ENCODE measurements at regions not wholly inside any gene's neighbourhood (a gene's known extent, or its start where the extent isn't known, plus 50 kb on each side); places are given as distances from the start of the nearest gene placed in this dataset.

DNA sequence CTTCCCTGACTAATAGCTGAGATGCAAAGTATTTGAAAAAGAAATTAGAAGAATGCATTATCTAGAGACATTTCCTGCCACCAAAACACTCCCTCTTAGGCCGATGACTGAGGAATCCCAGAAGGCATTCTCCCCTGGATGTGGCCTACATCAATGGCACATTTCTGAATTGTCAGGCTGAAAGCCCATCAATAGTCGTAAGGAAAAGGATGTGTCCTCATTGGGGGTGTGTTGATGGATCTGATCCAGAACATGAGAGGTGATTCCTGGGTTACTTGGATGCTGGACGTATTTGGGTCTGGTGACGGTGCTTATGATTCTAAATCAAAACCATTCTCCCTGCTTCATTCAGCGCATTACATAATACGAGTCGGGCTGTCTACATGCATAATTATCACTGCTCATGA, 216.9 kb upstream of the CDIN1 start:
- H3K4me3 ChIP-seq: no peak overlapping the region
- no peak overlapping the region for H2AFZ ChIP-seq (ENCODE audit: low read depth, low read length)
- H3K79me2 ChIP-seq (ENCODE audit: control insufficient read depth, insufficient read depth, low read length): no peaks in the 10 kb centered on the region
- no peaks in the 10 kb centered on the region for H3K36me3 ChIP-seq (ENCODE audit: control insufficient read depth, insufficient read depth, low read length)
- no peak for DNase-seq (ENCODE audit: extremely low read depth in 1 of 4, low spot score in 3 of 4)
- H4K20me1 ChIP-seq (replicated peaks; ENCODE audit: control insufficient read depth, insufficient read depth, low read length): no peaks in the 10 kb centered on the region
- no peaks in the 10 kb centered on the region for H3K9me3 ChIP-seq (replicated peaks; ENCODE audit: control insufficient read depth, insufficient read depth, low read depth, low read length)
- no peaks in the 10 kb centered on the region for H3K9me1 ChIP-seq (ENCODE audit: control insufficient read depth, insufficient read depth, low read length)
- TF ChIP-seq EGR1 (conservative IDR thresholded peaks at IDR 0.05) (no peak), ILK (tag; IDR thresholded peaks at IDR 0.05; ENCODE audit: borderline replicate concordance, low read depth) (no peak)
- H3K4me1 ChIP-seq (replicated peaks in 1 of 2; ENCODE audit: control insufficient read depth in 2 of 2, insufficient read depth in 2 of 2, low read length in 2 of 2): no peaks in the 10 kb centered on the region
- no peak for ATAC-seq
- CTCF ChIA-PET (ENCODE audit: low intra/inter-chr PET ratio): no interaction called here
- intact Hi-C loops (cut with micrococcal nuclease) (no loop called here), in situ Hi-C loops (cut with MboI) (no loop called here)
- no peak overlapping the region for H3K4me2 ChIP-seq (ENCODE audit: insufficient read depth, low read length)
- no peaks in the 10 kb centered on the region for H3K27me3 ChIP-seq (ENCODE audit: control insufficient read depth in 2 of 2, insufficient read depth in 2 of 2, low read length in 2 of 2)
- WGBS (ENCODE audit: insufficient coverage, low coverage, missing lambda C conversion rate): 67% methylated on average over 7 of the region's 7 CpGs
- H3K9ac ChIP-seq (ENCODE audit: insufficient read depth in 1 of 2, low read depth in 2 of 2, low read length in 2 of 2): no peak overlapping the region
- FAIRE-seq: no peak
- no TSS peak for BruUV-seq (replicated peaks)
- POLR2A ChIA-PET: no interaction called here
- no peak overlapping the region for H3K27ac ChIP-seq (ENCODE audit: extremely low read depth, low read depth, low read length)

DNA sequence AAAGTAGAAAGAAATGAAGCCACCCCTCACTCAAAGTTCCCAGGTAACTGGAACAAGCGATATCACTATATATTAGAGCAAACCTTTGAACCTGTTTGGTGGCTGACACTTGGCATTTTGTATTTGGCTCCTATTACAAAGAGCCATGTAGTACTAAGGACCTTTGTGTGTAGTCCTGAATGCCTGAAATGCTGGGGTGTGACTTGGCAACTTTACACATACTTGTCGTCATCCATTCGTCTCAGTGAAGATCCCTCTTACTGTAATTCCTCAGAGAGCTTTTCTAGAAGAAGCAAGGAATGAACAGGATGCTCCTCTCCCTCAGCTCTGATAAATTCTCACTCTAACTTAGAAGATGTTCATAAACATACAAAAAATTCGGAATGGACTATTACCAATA, 216.1 kb upstream of the CDIN1 start:
- no peak overlapping the region for H3K9ac ChIP-seq (ENCODE audit: insufficient read depth in 1 of 2, low read depth in 2 of 2, low read length in 2 of 2)
- H3K9me3 ChIP-seq (replicated peaks; ENCODE audit: control insufficient read depth, insufficient read depth, low read depth, low read length): no peaks in the 10 kb centered on the region
- H3K79me2 ChIP-seq (ENCODE audit: control insufficient read depth, insufficient read depth, low read length): no peaks in the 10 kb centered on the region
- no peak overlapping the region for H3K27ac ChIP-seq (ENCODE audit: extremely low read depth, low read depth, low read length)
- no TSS peak for BruUV-seq (replicated peaks)
- H3K36me3 ChIP-seq (ENCODE audit: control insufficient read depth, insufficient read depth, low read length): no peaks in the 10 kb centered on the region
- no peak overlapping the region for H3K4me2 ChIP-seq (ENCODE audit: insufficient read depth, low read length)
- no peaks in the 10 kb centered on the region for H3K9me1 ChIP-seq (ENCODE audit: control insufficient read depth, insufficient read depth, low read length)
- TF ChIP-seq ZNF282 (CRISPR knock-in tag; IDR thresholded peaks at IDR 0.05): no peak
- peak; percentile 24; the same call in 1 of the 2 replicates for TF ChIP-seq NFE2 (IDR thresholded peaks at IDR 0.05; ENCODE audit: low read depth)
- H3K4me3 ChIP-seq: no peak overlapping the region
- no peaks in the 10 kb centered on the region for H3K27me3 ChIP-seq (ENCODE audit: control insufficient read depth in 2 of 2, insufficient read depth in 2 of 2, low read length in 2 of 2)
- intact Hi-C loops (cut with micrococcal nuclease) (no loop called here), in situ Hi-C loops (cut with MboI) (no loop called here)
- H4K20me1 ChIP-seq (replicated peaks; ENCODE audit: control insufficient read depth, insufficient read depth, low read length): no peaks in the 10 kb centered on the region
- DNase-seq (ENCODE audit: extremely low read depth in 1 of 4, low spot score in 3 of 4) (no peak), FAIRE-seq (peak; percentile 35), ATAC-seq (no peak)
- ChIA-PET POLR2A (interaction anchor here (1.0 kb wide), 1 partner anchor 9 kb away, joined by 3 read pairs; no protein-coding TSS in a partner anchor), CTCF (ENCODE audit: low intra/inter-chr PET ratio) (no interaction called here)
- peak overlapping the region; percentile 50; the same call in 1 of the 2 replicates for H2AFZ ChIP-seq (ENCODE audit: low read depth, low read length)
- WGBS (ENCODE audit: insufficient coverage, low coverage, missing lambda C conversion rate): 18% methylated on average over 4 of the region's 4 CpGs
- no peaks in the 10 kb centered on the region for H3K4me1 ChIP-seq (replicated peaks in 1 of 2; ENCODE audit: control insufficient read depth in 2 of 2, insufficient read depth in 2 of 2, low read length in 2 of 2)
